ENCODE measurements at regions not wholly inside any gene's neighbourhood (a gene's known extent, or its start where the extent isn't known, plus 50 kb on each side); places are given as distances from the start of the nearest gene placed in this dataset.

- H3K14ac ChIP-seq (ENCODE audit: insufficient read length) = no peak overlapping the region
- H3K36me3 ChIP-seq (ENCODE audit: control insufficient read depth in 2 of 4, insufficient read depth in 4 of 4, low read length in 3 of 4) = no peaks in the 10 kb centered on the region
- H2AFZ ChIP-seq (ENCODE audit: low read length) = no peak overlapping the region
- no peak overlapping the region for H3K56ac ChIP-seq (replicated peaks; ENCODE audit: insufficient read length, low read depth, low read length)
- ChIA-PET POLR2A (ENCODE audit: partially characterized antibody) (no interaction called here), CTCF (ENCODE audit: partially characterized antibody) (interaction anchor here (0.6 kb wide), 1 partner anchor 169 kb away, joined by 3 read pairs; no protein-coding TSS in a partner anchor)
- no peak overlapping the region for H3K27ac ChIP-seq (ENCODE audit: low read depth, low read length)
- no peaks in the 10 kb centered on the region for H3K23me2 ChIP-seq (ENCODE audit: low read depth, low read length)
- H2BK15ac ChIP-seq (ENCODE audit: low read length) = no peak overlapping the region
- no peak overlapping the region for H2BK5ac ChIP-seq (ENCODE audit: low read depth, low read length)
- H4K91ac ChIP-seq (replicated peaks; ENCODE audit: insufficient read length, low read length) = no peak overlapping the region
- WGBS, 2 experiments (ENCODE audit: extremely low coverage in 1 of 2, insufficient coverage in 1 of 2, insufficient read length in 1 of 2, insufficient replicate concordance in 2 of 2, low coverage in 1 of 2, low lambda C conversion rate in 2 of 2, missing lambda C conversion rate in 1 of 2) = 93% methylated on average over 4 of the region's 4 CpGs; no CpG with 5 or more reads in 1 of the 2 experiments
- no peaks in the 10 kb centered on the region for H3K79me1 ChIP-seq (ENCODE audit: low read depth, low read length)
- H3K4me1 ChIP-seq (replicated peaks in 1 of 4; ENCODE audit: control insufficient read depth in 3 of 4, insufficient read depth in 4 of 4, low read length in 3 of 4) = no peaks in the 10 kb centered on the region
- H2BK20ac ChIP-seq (ENCODE audit: low read length) = no peak overlapping the region
- no peak overlapping the region for H3K18ac ChIP-seq (ENCODE audit: extremely low read depth, low read length)
- no peaks in the 10 kb centered on the region for H3K9me3 ChIP-seq (ENCODE audit: insufficient read depth in 2 of 2, low read depth in 1 of 2, low read length in 1 of 2)
- no peak overlapping the region for H3K4me3 ChIP-seq (ENCODE audit: extremely low read depth in 1 of 4, insufficient read depth in 2 of 4, low read depth in 3 of 4, low read length in 4 of 4)
- H3K4ac ChIP-seq (replicated peaks; ENCODE audit: insufficient read length, low read depth, low read length) = no peak overlapping the region
- no peak overlapping the region for H4K5ac ChIP-seq (ENCODE audit: insufficient read length, low read depth, low read length)
- no peaks in the 10 kb centered on the region for H3K79me2 ChIP-seq (ENCODE audit: control insufficient read depth in 1 of 2, insufficient read depth in 2 of 2, low read length in 2 of 2)
- no peak overlapping the region for H2AK5ac ChIP-seq (ENCODE audit: low read depth, low read length)
- DNase-seq (ENCODE audit: low read depth in 1 of 2, low spot score in 2 of 2) (no peak), FAIRE-seq (no peak)
- no peaks in the 10 kb centered on the region for H3K27me3 ChIP-seq (replicated peaks in 1 of 4; ENCODE audit: control insufficient read depth in 3 of 4, extremely low read depth in 1 of 4, insufficient read depth in 3 of 4, low read length in 3 of 4)
- no peak overlapping the region for H2BK12ac ChIP-seq (ENCODE audit: low read depth, low read length)
- H4K8ac ChIP-seq (ENCODE audit: extremely low read depth, insufficient read depth, low read length) = no peak overlapping the region
- no peak overlapping the region for H2BK120ac ChIP-seq (replicated peaks; ENCODE audit: low read depth, low read length)
- H3K9ac ChIP-seq (replicated peaks in 1 of 4; ENCODE audit: extremely low read depth in 1 of 4, low read depth in 3 of 4, low read length in 3 of 4) = no peak overlapping the region
- H4K20me1 ChIP-seq (replicated peaks in 1 of 2; ENCODE audit: control insufficient read depth in 1 of 2, insufficient read depth in 2 of 2, low read length in 2 of 2) = no peaks in the 10 kb centered on the region
- no peak overlapping the region for H3K23ac ChIP-seq (ENCODE audit: insufficient read length)
- H3K4me2 ChIP-seq (ENCODE audit: insufficient read depth in 1 of 2, low read depth in 2 of 2, low read length in 2 of 2) = no peak overlapping the region
- TF ChIP-seq SUZ12 (IDR thresholded peaks at IDR 0.05; ENCODE audit: low read length) = no peak
- no peak for TF ChIP-seq CREB1 (IDR thresholded peaks at IDR 0.05)
- no peak for TF ChIP-seq POLR2AphosphoS5 (IDR thresholded peaks at IDR 0.05; ENCODE audit: low read depth, low read length)
- TF ChIP-seq SIRT6 (IDR thresholded peaks at IDR 0.05; ENCODE audit: low read length) = no peak
- TF ChIP-seq JUN (IDR thresholded peaks at IDR 0.05; ENCODE audit: low read depth, low read length) = no peak
- TF ChIP-seq RNF2 (IDR thresholded peaks at IDR 0.05; ENCODE audit: borderline replicate concordance, low read depth, low read length, missing control alignments, poor library complexity, severe bottlenecking) = no peak
- TF ChIP-seq SP1 (IDR thresholded peaks at IDR 0.05; ENCODE audit: low read depth, low read length) = no peak
Observed at GRCh38 chr4:111596491-111596890, 548.8 kb upstream of the FAM241A start.
